Body of pancreas (tissue), 4 donors: ENCODE measurements at regions not wholly inside any gene's neighbourhood (a gene's known extent, or its start where the extent isn't known, plus 50 kb on each side); places are given as distances from the start of the nearest gene placed in this dataset.

ENCODE experiments used
- ATAC-seq: fragments of 150-250 bp; one replicate; pipeline ENCODE4 v1.9.1; 2016
- DNase-seq, 4 donors: peaks; one replicate each; pipeline ENCODE4 v3.0.0-alpha.2; 2019
- H3K27ac ChIP-seq, 4 donors: fragments of 200-600 bp; sonication (generic); 1 replicate in 3 of 4; 2 replicates in 1 of 4; pipeline versions ENCODE4 v1.5.1 to v1.6.1; 2016 to 2019; ENCODE audit warnings: mild to moderate bottlenecking in 1 of 4, mixed read lengths in 1 of 4, moderate library complexity in 1 of 4
- H3K27me3 ChIP-seq, 2 donors: fragments of 200-600 bp; sonication (generic); one replicate each; pipeline ENCODE4 v1.6.0; 2016; ENCODE audit warnings: mild to moderate bottlenecking in 1 of 2
- H3K36me3 ChIP-seq, 2 donors: fragments of 200-600 bp; sonication (generic); replicated peaks in 1 of 2; 2 replicates each; pipeline ENCODE4 v1.5.1; 2016; ENCODE audit warnings: low read depth in 2 of 2; ENCODE audit not compliant: insufficient read depth in 1 of 2
- H3K4me1 ChIP-seq: fragments of 200-600 bp; sonication (generic); one replicate; pipeline ENCODE4 v1.6.0; 2016
- H3K4me3 ChIP-seq, 2 donors: fragments of 200-600 bp; sonication (generic); 1 replicate in 1 of 2; 2 replicates in 1 of 2; pipeline ENCODE4 v1.5.1; 2016 to 2019
- H3K9me3 ChIP-seq, 3 donors: fragments of 200-600 bp; sonication (generic); 1 replicate in 2 of 3; 2 replicates in 1 of 3; pipeline ENCODE4 v1.5.1; 2016
- POLR2A ChIP-seq, 3 donors: fragments of 450-650 bp; IDR thresholded peaks; one replicate each; pipeline ENCODE4 v1.6.1; 2016; ENCODE audit warnings: antibody characterized with exemption in 3 of 3, mild to moderate bottlenecking in 2 of 3
- WGBS, 2 donors: methylation state at CpG; one replicate each; pipeline ENCODE4 v1.1.5; 2017; 5-methylcytosine and 5-hydroxymethylcytosine counted together
- intact Hi-C: fragments of 100-400 bp; cut with DNase I; formaldehyde crosslinking; loops from one replicate; pipeline ENCODE4 v1.15.1; 2023
- TF ChIP-seq, protein P1 (sequence below), 7 experiments: fragments of 450-650 bp in 4 of 7; fragments of 200-600 bp in 3 of 7; sonication (generic) in 3 of 7; IDR thresholded peaks; one replicate each; pipeline ENCODE4 v1.5.1; 2016 to 2019; ENCODE audit warnings: antibody characterized with exemption in 7 of 7

DNA sequence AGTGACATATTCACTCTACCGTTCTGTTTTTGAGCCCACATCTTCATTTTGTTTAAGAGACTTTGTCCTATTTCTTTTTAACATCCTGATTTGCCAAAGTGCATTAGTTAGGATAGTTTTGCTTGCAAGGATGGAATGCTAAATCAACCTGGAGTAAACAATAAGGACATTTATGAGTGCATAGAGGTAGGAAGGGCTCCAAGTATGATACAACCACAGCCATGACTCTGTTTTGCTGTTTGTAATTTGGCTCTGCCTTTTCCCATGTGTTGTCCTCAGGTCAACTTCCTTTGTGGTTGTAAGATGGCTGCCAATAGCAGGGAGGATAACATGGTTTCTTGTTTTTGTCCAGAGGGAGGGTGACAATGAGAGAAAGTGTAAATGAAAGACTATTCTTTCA is 66.4 kb upstream of the GOLIM4 start:
- no peak for DNase-seq
- no peaks in the 10 kb centered on the region for H3K9me3 ChIP-seq
- no peaks in the 10 kb centered on the region for H3K36me3 ChIP-seq
- no peak overlapping the region for H3K4me3 ChIP-seq
- H3K4me1 ChIP-seq: no peaks in the 10 kb centered on the region
- H3K27ac ChIP-seq: no peak overlapping the region
- intact Hi-C loops: loop anchor here (5.0 kb wide), 1 partner anchor 110 kb away; no protein-coding TSS in a partner anchor
- no peak for ATAC-seq
- 56 to 66% methylated on average over 1 of the region's 1 CpG for WGBS, 2 donors
- TF ChIP-seq, protein P1, sequence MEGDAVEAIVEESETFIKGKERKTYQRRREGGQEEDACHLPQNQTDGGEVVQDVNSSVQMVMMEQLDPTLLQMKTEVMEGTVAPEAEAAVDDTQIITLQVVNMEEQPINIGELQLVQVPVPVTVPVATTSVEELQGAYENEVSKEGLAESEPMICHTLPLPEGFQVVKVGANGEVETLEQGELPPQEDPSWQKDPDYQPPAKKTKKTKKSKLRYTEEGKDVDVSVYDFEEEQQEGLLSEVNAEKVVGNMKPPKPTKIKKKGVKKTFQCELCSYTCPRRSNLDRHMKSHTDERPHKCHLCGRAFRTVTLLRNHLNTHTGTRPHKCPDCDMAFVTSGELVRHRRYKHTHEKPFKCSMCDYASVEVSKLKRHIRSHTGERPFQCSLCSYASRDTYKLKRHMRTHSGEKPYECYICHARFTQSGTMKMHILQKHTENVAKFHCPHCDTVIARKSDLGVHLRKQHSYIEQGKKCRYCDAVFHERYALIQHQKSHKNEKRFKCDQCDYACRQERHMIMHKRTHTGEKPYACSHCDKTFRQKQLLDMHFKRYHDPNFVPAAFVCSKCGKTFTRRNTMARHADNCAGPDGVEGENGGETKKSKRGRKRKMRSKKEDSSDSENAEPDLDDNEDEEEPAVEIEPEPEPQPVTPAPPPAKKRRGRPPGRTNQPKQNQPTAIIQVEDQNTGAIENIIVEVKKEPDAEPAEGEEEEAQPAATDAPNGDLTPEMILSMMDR (IDR thresholded peaks at IDR 0.05): no peak
- TF ChIP-seq POLR2A (IDR thresholded peaks at IDR 0.05): no peak
- no peaks in the 10 kb centered on the region for H3K27me3 ChIP-seq

- H3K27ac ChIP-seq: no peak overlapping the region
- DNase-seq (no peak), ATAC-seq (no peak)
- no peak for TF ChIP-seq POLR2A (IDR thresholded peaks at IDR 0.05)
- TF ChIP-seq, protein P1 (IDR thresholded peaks at IDR 0.05): no peak
- H3K9me3 ChIP-seq: no peaks in the 10 kb centered on the region
- H3K4me1 ChIP-seq: no peaks in the 10 kb centered on the region
- 68 to 75% methylated on average over 4 of the region's 4 CpGs for WGBS, 2 donors
- no peaks in the 10 kb centered on the region for H3K36me3 ChIP-seq
- H3K4me3 ChIP-seq: no peak overlapping the region
- H3K27me3 ChIP-seq: no peaks in the 10 kb centered on the region
- intact Hi-C loops: loop anchor here (5.0 kb wide), 1 partner anchor 109 kb away; no protein-coding TSS in a partner anchor
Measured at GRCh38 chr3:168161696-168162095, 66.0 kb upstream of the GOLIM4 start.

DNA sequence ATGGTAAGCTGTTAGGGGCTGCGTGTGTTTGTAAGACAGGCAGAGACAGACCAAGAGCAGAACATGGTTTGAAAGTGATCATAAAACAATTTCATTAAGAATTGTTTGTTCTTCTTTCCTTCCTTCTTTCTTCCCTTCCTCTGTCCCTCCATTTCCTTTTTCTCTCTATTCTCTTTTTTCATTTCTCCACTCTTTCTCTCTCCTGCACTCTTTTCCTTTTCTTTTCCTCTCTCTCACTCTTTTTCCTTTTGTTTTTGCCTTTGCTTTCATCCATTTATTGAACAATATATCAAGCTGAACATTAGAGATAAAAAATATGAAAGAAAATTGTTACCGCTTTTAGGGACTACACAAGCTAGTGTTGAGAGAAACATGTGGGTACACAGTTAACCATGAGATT is 62.2 kb upstream of the GOLIM4 start:
- ATAC-seq (no peak), DNase-seq (no peak)
- intact Hi-C loops: no loop called here
- Histone ChIP-seq H3K36me3 (no peaks in the 10 kb centered on the region), H3K27ac (no peak overlapping the region), H3K4me1 (no peaks in the 10 kb centered on the region), H3K27me3 (no peaks in the 10 kb centered on the region), H3K4me3 (no peak overlapping the region), H3K9me3 (no peaks in the 10 kb centered on the region)
- WGBS, 2 donors: 90 to 92% methylated on average over 2 of the region's 2 CpGs
- TF ChIP-seq, protein P1 (IDR thresholded peaks at IDR 0.05): no peak
- TF ChIP-seq POLR2A (IDR thresholded peaks at IDR 0.05): no peak

- WGBS, 2 donors: 63 to 89% methylated on average over 2 of the region's 2 CpGs
- intact Hi-C loops: no loop called here
- no peaks in the 10 kb centered on the region for H3K4me1 ChIP-seq
Measured at GRCh38 chr3:168157099-168157700, 61.5 kb upstream of the GOLIM4 start.

More at GRCh38 chr3:168157099-168157700, 61.5 kb upstream of the GOLIM4 start:
- Histone ChIP-seq H3K4me3 (no peak overlapping the region), H3K9me3 (peaks cover 0 to 4% (median 0%) of the 10 kb centered on the region in 3 donors), H3K27ac (no peak overlapping the region), H3K27me3 (no peaks in the 10 kb centered on the region), H3K36me3 (no peaks in the 10 kb centered on the region)
- TF ChIP-seq POLR2A (IDR thresholded peaks at IDR 0.05): no peak
- TF ChIP-seq, protein P1 (IDR thresholded peaks at IDR 0.05): no peak
- DNase-seq: no peak
- no peak for ATAC-seq
